Duodenal mucosa (tissue), 2 donors: ENCODE measurements at regions not wholly inside any gene's neighbourhood (a gene's known extent, or its start where the extent isn't known, plus 50 kb on each side); places are given as distances from the start of the nearest gene placed in this dataset.

Source experiments
- H3K27ac ChIP-seq: one replicate; pipeline ENCODE4 v1.7.0; 2013; ENCODE audit warnings: low read depth, low read length
- H3K27me3 ChIP-seq, 2 donors: one replicate each; pipeline ENCODE4 v1.7.0; 2013; ENCODE audit warnings: low read length in 2 of 2, control low read depth in 1 of 2; ENCODE audit not compliant: insufficient read depth in 2 of 2, control insufficient read depth in 1 of 2
- H3K36me3 ChIP-seq, 2 donors: one replicate each; pipeline ENCODE4 v1.7.0; 2013; ENCODE audit warnings: low read length in 2 of 2, control low read depth in 1 of 2; ENCODE audit not compliant: insufficient read depth in 2 of 2, control insufficient read depth in 1 of 2
- H3K4me1 ChIP-seq, 2 donors: one replicate each; pipeline ENCODE4 v1.7.0; 2013; ENCODE audit warnings: low read length in 2 of 2, control low read depth in 1 of 2; ENCODE audit not compliant: insufficient read depth in 2 of 2, control insufficient read depth in 1 of 2
- H3K4me3 ChIP-seq, 2 donors: one replicate each; pipeline ENCODE4 v1.7.0; 2013; ENCODE audit warnings: low read length in 2 of 2, low read depth in 1 of 2
- H3K9ac ChIP-seq, 2 donors: one replicate each; pipeline ENCODE4 v1.7.0; 2013; ENCODE audit warnings: low read length in 2 of 2, low read depth in 1 of 2
- H3K9me3 ChIP-seq, 2 donors: one replicate each; pipeline ENCODE4 v1.7.0; 2013; ENCODE audit warnings: low read length in 2 of 2, control low read depth in 1 of 2; ENCODE audit not compliant: control insufficient read depth in 1 of 2

- H3K27me3 ChIP-seq: no peaks in the 10 kb centered on the region
- no peaks in the 10 kb centered on the region for H3K9me3 ChIP-seq
- H3K36me3 ChIP-seq: no peaks in the 10 kb centered on the region
- no peak overlapping the region for H3K9ac ChIP-seq
- H3K4me3 ChIP-seq: no peak overlapping the region
- peaks cover 0 to 3% of the 10 kb centered on the region in 2 donors for H3K4me1 ChIP-seq
- H3K27ac ChIP-seq: no peak overlapping the region
Measured at GRCh38 chrX:20432746-20433387, 166.2 kb upstream of the RPS6KA3 start.

GRCh38 chrX:20432048-20432447 is 165.3 kb upstream of the RPS6KA3 start:
- H3K4me1 ChIP-seq: peaks cover 0 to 3% of the 10 kb centered on the region in 2 donors
- H3K4me3 ChIP-seq: no peak overlapping the region
- no peak overlapping the region for H3K27ac ChIP-seq
- no peaks in the 10 kb centered on the region for H3K27me3 ChIP-seq
- no peaks in the 10 kb centered on the region for H3K36me3 ChIP-seq
- no peaks in the 10 kb centered on the region for H3K9me3 ChIP-seq
- no peak overlapping the region for H3K9ac ChIP-seq

- no peak overlapping the region for H3K9ac ChIP-seq
- no peaks in the 10 kb centered on the region for H3K27me3 ChIP-seq
- H3K27ac ChIP-seq: no peak overlapping the region
- H3K4me1 ChIP-seq: peaks cover 0 to 3% of the 10 kb centered on the region in 2 donors
- H3K4me3 ChIP-seq: no peak overlapping the region
- H3K9me3 ChIP-seq: no peaks in the 10 kb centered on the region
- no peaks in the 10 kb centered on the region for H3K36me3 ChIP-seq
Measured at GRCh38 chrX:20431486-20431885, 164.8 kb upstream of the RPS6KA3 start.

- Histone ChIP-seq H3K9me3 (no peaks in the 10 kb centered on the region), H3K27me3 (no peaks in the 10 kb centered on the region), H3K9ac (no peak overlapping the region), H3K27ac (no peak overlapping the region), H3K4me1 (no peaks in the 10 kb centered on the region), H3K36me3 (no peaks in the 10 kb centered on the region), H3K4me3 (no peak overlapping the region)
Measured at GRCh38 chrX:20427173-20427770, 160.6 kb upstream of the RPS6KA3 start.

GRCh38 chrX:20421697-20422096 is 155.0 kb upstream of the RPS6KA3 start:
- Histone ChIP-seq H3K9ac (no peak overlapping the region), H3K27ac (no peak overlapping the region), H3K4me1 (no peaks in the 10 kb centered on the region), H3K9me3 (no peaks in the 10 kb centered on the region), H3K27me3 (no peaks in the 10 kb centered on the region), H3K4me3 (no peak overlapping the region), H3K36me3 (no peaks in the 10 kb centered on the region)

- H3K9ac ChIP-seq: no peak overlapping the region
- H3K27me3 ChIP-seq: no peaks in the 10 kb centered on the region
- no peaks in the 10 kb centered on the region for H3K36me3 ChIP-seq
- no peaks in the 10 kb centered on the region for H3K9me3 ChIP-seq
- H3K27ac ChIP-seq: no peak overlapping the region
- no peak overlapping the region for H3K4me3 ChIP-seq
- no peaks in the 10 kb centered on the region for H3K4me1 ChIP-seq
Measured at GRCh38 chrX:20421275-20421674, 154.6 kb upstream of the RPS6KA3 start.

GRCh38 chrX:20420058-20420457 is 153.3 kb upstream of the RPS6KA3 start:
- Histone ChIP-seq H3K4me1 (no peaks in the 10 kb centered on the region), H3K9me3 (no peaks in the 10 kb centered on the region), H3K9ac (no peak overlapping the region), H3K27me3 (no peaks in the 10 kb centered on the region), H3K4me3 (no peak overlapping the region), H3K27ac (no peak overlapping the region), H3K36me3 (no peaks in the 10 kb centered on the region)

- Histone ChIP-seq H3K27me3 (no peaks in the 10 kb centered on the region), H3K4me3 (no peak overlapping the region), H3K4me1 (no peaks in the 10 kb centered on the region), H3K9ac (no peak overlapping the region), H3K27ac (no peak overlapping the region), H3K9me3 (no peaks in the 10 kb centered on the region), H3K36me3 (no peaks in the 10 kb centered on the region)
Measured at GRCh38 chrX:20418379-20419150, 151.9 kb upstream of the RPS6KA3 start.

- Histone ChIP-seq H3K9ac (no peak overlapping the region), H3K9me3 (no peaks in the 10 kb centered on the region)
Measured at GRCh38 chrX:20414762-20415445, 148.2 kb upstream of the RPS6KA3 start.

GRCh38 chrX:20414066-20414465 is 147.4 kb upstream of the RPS6KA3 start:
- Histone ChIP-seq H3K9me3 (no peaks in the 10 kb centered on the region), H3K27me3 (no peaks in the 10 kb centered on the region), H3K4me3 (no peak overlapping the region), H3K36me3 (no peaks in the 10 kb centered on the region), H3K9ac (no peak overlapping the region), H3K27ac (no peak overlapping the region), H3K4me1 (peaks cover 0 to 4% of the 10 kb centered on the region in 2 donors)

More at GRCh38 chrX:20414762-20415445, 148.2 kb upstream of the RPS6KA3 start:
- peaks cover 0 to 4% of the 10 kb centered on the region in 2 donors for H3K4me1 ChIP-seq
- H3K4me3 ChIP-seq: no peak overlapping the region
- no peak overlapping the region for H3K27ac ChIP-seq
- no peaks in the 10 kb centered on the region for H3K27me3 ChIP-seq
- H3K36me3 ChIP-seq: no peaks in the 10 kb centered on the region
